Ishikawa (cell line): ENCODE measurements at regions not wholly inside any gene's neighbourhood (a gene's known extent, or its start where the extent isn't known, plus 50 kb on each side); places are given as distances from the start of the nearest gene placed in this dataset.

Experiments used
- CEBPB ChIP-seq: IDR thresholded peaks from 2 replicates; pipeline ENCODE4 v1.6.1; 2012
- CREB1 ChIP-seq: IDR thresholded peaks from 2 replicates; pipeline ENCODE4 v1.6.1; 2012; ENCODE audit warnings: low read depth
- EGR1 ChIP-seq: IDR thresholded peaks from 2 replicates; pipeline ENCODE4 v1.6.1; 2012
- EP300 ChIP-seq: IDR thresholded peaks from 2 replicates; pipeline ENCODE4 v1.6.1; 2012; ENCODE audit warnings: borderline replicate concordance
- FOXM1 ChIP-seq: IDR thresholded peaks from 2 replicates; pipeline ENCODE4 v1.6.1; 2012; ENCODE audit warnings: low read depth, borderline replicate concordance
- NFIC ChIP-seq: IDR thresholded peaks from 2 replicates; pipeline ENCODE4 v1.6.1; 2012
- RAD21 ChIP-seq: IDR thresholded peaks from 2 replicates; pipeline ENCODE4 v1.6.1; 2012; ENCODE audit warnings: low read depth
- REST ChIP-seq: IDR thresholded peaks from 2 replicates; pipeline ENCODE4 v1.6.1; 2012; ENCODE audit warnings: low read depth, mild to moderate bottlenecking
- TAF1 ChIP-seq: IDR thresholded peaks from 2 replicates; pipeline ENCODE4 v1.6.1; 2012; ENCODE audit warnings: low read depth, mild to moderate bottlenecking
- TCF12 ChIP-seq: IDR thresholded peaks from 2 replicates; pipeline ENCODE4 v1.6.1; 2012; ENCODE audit warnings: low read depth
- TEAD4 ChIP-seq: IDR thresholded peaks from 2 replicates; pipeline ENCODE4 v1.6.1; 2012
- YY1 ChIP-seq: IDR thresholded peaks from 2 replicates; pipeline ENCODE4 v1.6.1; 2012; ENCODE audit warnings: low read depth
- ZBTB7A ChIP-seq: IDR thresholded peaks from 2 replicates; pipeline ENCODE4 v1.6.1; 2012; ENCODE audit warnings: low read depth
- TF ChIP-seq, protein P1 (sequence below): IDR thresholded peaks from 2 replicates; pipeline ENCODE4 v1.6.1; 2012
- TF ChIP-seq, protein P2 (sequence below): IDR thresholded peaks from 2 replicates; pipeline ENCODE4 v1.6.1; 2012

DNA sequence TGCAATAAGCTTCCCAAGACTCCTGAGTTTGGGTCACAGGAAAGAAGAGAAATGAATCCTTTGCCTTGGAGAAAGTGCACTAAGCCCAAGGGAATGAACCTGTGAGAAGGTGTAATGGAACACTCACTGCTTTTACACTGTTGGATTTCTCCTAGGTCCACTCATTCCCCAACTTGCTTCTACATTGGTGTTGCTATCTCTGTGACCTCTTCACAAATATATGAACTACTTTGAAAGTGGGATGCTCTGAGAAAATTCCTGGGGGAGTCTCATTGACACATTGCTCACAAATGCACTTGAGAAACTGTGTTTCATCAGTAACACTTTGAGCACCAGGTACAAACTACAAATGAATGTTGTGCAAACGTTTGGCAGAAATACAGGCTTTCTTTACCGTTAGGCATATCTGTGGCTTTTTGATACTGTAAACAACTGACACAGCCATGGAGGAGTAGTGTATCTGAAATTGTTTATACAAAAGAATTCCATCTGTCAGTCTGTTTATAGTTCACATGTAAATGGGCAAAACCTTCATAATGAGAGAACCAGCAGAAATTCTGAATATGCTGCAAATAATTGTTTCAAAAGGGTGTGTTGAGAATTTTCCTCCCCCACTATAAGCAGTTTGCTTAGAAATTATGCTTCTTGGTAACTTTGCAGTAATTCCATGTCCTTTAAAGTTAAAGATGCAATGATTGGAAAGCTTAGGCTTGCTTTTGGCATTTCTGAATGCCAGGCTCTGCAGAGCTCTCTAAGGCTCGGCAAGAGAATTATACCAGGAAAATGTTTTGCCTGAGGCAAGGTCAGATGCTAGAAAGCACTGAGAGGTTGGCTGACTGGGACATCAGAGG lies 348.5 kb upstream of the DDHD1 start:
- TF ChIP-seq TEAD4, result no peak
- no peak for TF ChIP-seq EGR1
- no peak for TF ChIP-seq RAD21
- no peak for TF ChIP-seq TCF12
- no peak for TF ChIP-seq YY1

- TF ChIP-seq TEAD4, result no peak
- no peak for TF ChIP-seq YY1
- TF ChIP-seq TCF12, result no peak
- TF ChIP-seq, protein P1, sequence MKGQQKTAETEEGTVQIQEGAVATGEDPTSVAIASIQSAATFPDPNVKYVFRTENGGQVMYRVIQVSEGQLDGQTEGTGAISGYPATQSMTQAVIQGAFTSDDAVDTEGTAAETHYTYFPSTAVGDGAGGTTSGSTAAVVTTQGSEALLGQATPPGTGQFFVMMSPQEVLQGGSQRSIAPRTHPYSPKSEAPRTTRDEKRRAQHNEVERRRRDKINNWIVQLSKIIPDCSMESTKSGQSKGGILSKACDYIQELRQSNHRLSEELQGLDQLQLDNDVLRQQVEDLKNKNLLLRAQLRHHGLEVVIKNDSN, result no peak
- no peak for TF ChIP-seq CEBPB
- TF ChIP-seq EP300, result no peak
- no peak for TF ChIP-seq ZBTB7A
- TF ChIP-seq CREB1, result no peak
- TF ChIP-seq TAF1, result no peak
- no peak for TF ChIP-seq NFIC
- TF ChIP-seq RAD21, result no peak
These were observed 347.1 kb upstream of the DDHD1 start for GRCh38 chr14:53500191-53500590.

- TF ChIP-seq TEAD4 (no peak), CREB1 (no peak), NFIC (no peak), TAF1 (no peak), CEBPB (no peak), TCF12 (no peak)
- TF ChIP-seq, protein P2, sequence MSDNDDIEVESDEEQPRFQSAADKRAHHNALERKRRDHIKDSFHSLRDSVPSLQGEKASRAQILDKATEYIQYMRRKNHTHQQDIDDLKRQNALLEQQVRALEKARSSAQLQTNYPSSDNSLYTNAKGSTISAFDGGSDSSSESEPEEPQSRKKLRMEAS, result no peak
- TF ChIP-seq, protein P1, result no peak
These were observed 343.5 kb upstream of the DDHD1 start for GRCh38 chr14:53496668-53497067.

- TF ChIP-seq REST (no peak), FOXM1 (no peak), NFIC (no peak), CREB1 (no peak), EGR1 (no peak), TCF12 (no peak), TEAD4 (no peak), CEBPB (no peak), EP300 (no peak), RAD21 (no peak), YY1 (no peak), ZBTB7A (no peak), TAF1 (no peak)
- TF ChIP-seq, protein P1, result no peak
- TF ChIP-seq, protein P2, result no peak
These were observed 342.8 kb upstream of the DDHD1 start for GRCh38 chr14:53495846-53496343.

DNA sequence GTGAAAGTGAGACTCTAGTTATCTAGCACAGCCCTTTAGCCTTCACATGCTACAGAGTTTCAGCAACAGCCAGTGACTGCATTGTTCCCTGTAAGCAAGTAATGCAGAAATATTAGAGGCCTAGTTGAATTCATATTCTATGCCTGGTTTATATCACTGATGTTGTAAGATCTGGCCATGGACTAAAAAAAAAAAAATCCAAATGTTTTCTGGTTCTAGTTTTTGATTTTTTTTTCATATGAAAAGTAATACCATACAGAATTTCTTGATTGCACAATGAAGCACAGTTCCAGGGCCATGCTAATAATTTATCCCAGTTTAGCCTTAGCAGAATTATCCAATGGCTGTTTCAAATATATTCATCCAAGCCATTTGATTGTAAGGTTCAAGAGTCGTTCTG lies 341.5 kb upstream of the DDHD1 start:
- TF ChIP-seq REST, result no peak
- TF ChIP-seq, protein P1, result no peak
- TF ChIP-seq FOXM1, result no peak
- no peak for TF ChIP-seq NFIC
- TF ChIP-seq ZBTB7A, result no peak
- TF ChIP-seq, protein P2, result no peak
- no peak for TF ChIP-seq TCF12
- no peak for TF ChIP-seq YY1
- no peak for TF ChIP-seq RAD21
- no peak for TF ChIP-seq EGR1
- TF ChIP-seq TEAD4, result no peak
- TF ChIP-seq EP300, result no peak
- no peak for TF ChIP-seq CREB1
- no peak for TF ChIP-seq TAF1
- no peak for TF ChIP-seq CEBPB
